GM23338 (cell line): ENCODE measurements at regions not wholly inside any gene's neighbourhood (a gene's known extent, or its start where the extent isn't known, plus 50 kb on each side); places are given as distances from the start of the nearest gene placed in this dataset.
"Not testable (repeated sequence)": the region's sequence is repeated elsewhere in the genome, so short reads cannot be mapped to it uniquely, and the experiment has no call there.

Experiments
- ATAC-seq: fragments of 200-7000 bp; cut with Tn5 transposase; 3 replicates; pipeline ENCODE4 v1.9.1; 2020
- DNase-seq: peaks from one replicate; pipeline ENCODE4 v3.0.0-alpha.2; 2015; ENCODE audit warnings: low spot score
- H2AFZ ChIP-seq: fragments of 200-600 bp; sonication (generic); 2 replicates; pipeline ENCODE4 v1.8.0; 2016; ENCODE audit warnings: antibody characterized with exemption, mild to moderate bottlenecking, moderate library complexity
- H3F3A ChIP-seq: fragments of 200-600 bp; sonication (generic); replicated peaks from 2 replicates; pipeline ENCODE4 v1.8.0; 2017; ENCODE audit warnings: antibody characterized with exemption, mixed run types, low read depth
- H3K27ac ChIP-seq: fragments of 200-600 bp; sonication (generic); 2 replicates; pipeline ENCODE4 v1.6.1; 2016; ENCODE audit warnings: low read depth
- H3K27me3 ChIP-seq: fragments of 200-600 bp; sonication (generic); 2 replicates; pipeline ENCODE4 v1.8.0; 2016; ENCODE audit warnings: mild to moderate bottlenecking, mixed run types, moderate library complexity; ENCODE audit not compliant: insufficient read depth
- H3K36me3 ChIP-seq: fragments of 200-600 bp; sonication (generic); 2 replicates; pipeline ENCODE4 v1.8.0; 2016; ENCODE audit warnings: mild to moderate bottlenecking; ENCODE audit not compliant: insufficient read depth
- H3K4me1 ChIP-seq: fragments of 200-600 bp; sonication (generic); 2 replicates; pipeline ENCODE4 v1.8.0; 2016; ENCODE audit warnings: mild to moderate bottlenecking, moderate library complexity; ENCODE audit not compliant: insufficient read depth
- H3K4me2 ChIP-seq: fragments of 200-600 bp; sonication (generic); 2 replicates; pipeline ENCODE4 v1.7.1; 2017; ENCODE audit warnings: mixed run types
- H3K4me3 ChIP-seq: fragments of 200-600 bp; sonication (generic); 2 replicates; pipeline ENCODE4 v1.6.1; 2016; ENCODE audit warnings: mixed run types
- H3K79me2 ChIP-seq: fragments of 200-600 bp; sonication (generic); replicated peaks from 2 replicates; pipeline ENCODE4 v1.8.0; 2017; ENCODE audit warnings: mild to moderate bottlenecking; ENCODE audit not compliant: insufficient read depth
- H3K9me2 ChIP-seq: fragments of 200-600 bp; sonication (generic); 2 replicates; pipeline ENCODE4 v1.8.0; 2017; ENCODE audit not compliant: insufficient read depth
- H4K20me1 ChIP-seq: fragments of 200-600 bp; sonication (generic); replicated peaks from 2 replicates; pipeline ENCODE4 v1.8.0; 2017; ENCODE audit warnings: mild to moderate bottlenecking; ENCODE audit not compliant: insufficient read depth
- H3K27ac Mint-ChIP-seq: 2 replicates; pipeline ENCODE4 v1.8.0; 2020; ENCODE audit warnings: inconsistent platforms, mild to moderate bottlenecking, moderate library complexity, mixed read lengths
- H3K27me3 Mint-ChIP-seq: 3 replicates; pipeline ENCODE4 v1.8.0; 2022; ENCODE audit warnings: low read depth, mild to moderate bottlenecking, moderate library complexity, mixed read lengths, inconsistent platforms; ENCODE audit not compliant: insufficient read depth, poor library complexity
- H3K36me3 Mint-ChIP-seq: 3 replicates; pipeline ENCODE4 v1.8.0; 2021; ENCODE audit warnings: low read depth, mild to moderate bottlenecking, inconsistent platforms, moderate library complexity, mixed read lengths
- H3K4me1 Mint-ChIP-seq: 3 replicates; pipeline ENCODE4 v1.8.0; 2020; ENCODE audit warnings: mild to moderate bottlenecking, inconsistent platforms, mixed read lengths
- H3K4me3 Mint-ChIP-seq: 3 replicates; pipeline ENCODE4 v1.8.0; 2021; ENCODE audit warnings: moderate library complexity, mild to moderate bottlenecking, inconsistent platforms, mixed read lengths
- H3K9me3 Mint-ChIP-seq: 3 replicates; pipeline ENCODE4 v1.8.0; 2020; ENCODE audit warnings: moderate library complexity, mild to moderate bottlenecking, inconsistent platforms, mixed read lengths
- EZH2phosphoT487 ChIP-seq: fragments of 200-600 bp; sonication (generic); IDR thresholded peaks from one replicate; pipeline ENCODE4 v1.8.1; 2018; ENCODE audit warnings: antibody characterized with exemption; ENCODE audit not compliant: unreplicated experiment
- ZNF114 ChIP-seq: fragments of 250-450 bp; sonication (Bioruptor Pico); IDR thresholded peaks from 2 replicates; pipeline ENCODE4 v1.5.0; 2020; ENCODE audit warnings: mild to moderate bottlenecking, moderate library complexity
- TF ChIP-seq, protein P1 (sequence below), 2 experiments: fragments of 200-600 bp in 1 of 2; sonication (generic) in 1 of 2; conservative IDR thresholded peaks; 2 replicates each; pipeline versions ENCODE4 v1.5.1 to v1.6.1; 2016 to 2017; ENCODE audit warnings: antibody characterized with exemption in 2 of 2, low read depth in 2 of 2, mild to moderate bottlenecking in 2 of 2, moderate library complexity in 1 of 2

DNA sequence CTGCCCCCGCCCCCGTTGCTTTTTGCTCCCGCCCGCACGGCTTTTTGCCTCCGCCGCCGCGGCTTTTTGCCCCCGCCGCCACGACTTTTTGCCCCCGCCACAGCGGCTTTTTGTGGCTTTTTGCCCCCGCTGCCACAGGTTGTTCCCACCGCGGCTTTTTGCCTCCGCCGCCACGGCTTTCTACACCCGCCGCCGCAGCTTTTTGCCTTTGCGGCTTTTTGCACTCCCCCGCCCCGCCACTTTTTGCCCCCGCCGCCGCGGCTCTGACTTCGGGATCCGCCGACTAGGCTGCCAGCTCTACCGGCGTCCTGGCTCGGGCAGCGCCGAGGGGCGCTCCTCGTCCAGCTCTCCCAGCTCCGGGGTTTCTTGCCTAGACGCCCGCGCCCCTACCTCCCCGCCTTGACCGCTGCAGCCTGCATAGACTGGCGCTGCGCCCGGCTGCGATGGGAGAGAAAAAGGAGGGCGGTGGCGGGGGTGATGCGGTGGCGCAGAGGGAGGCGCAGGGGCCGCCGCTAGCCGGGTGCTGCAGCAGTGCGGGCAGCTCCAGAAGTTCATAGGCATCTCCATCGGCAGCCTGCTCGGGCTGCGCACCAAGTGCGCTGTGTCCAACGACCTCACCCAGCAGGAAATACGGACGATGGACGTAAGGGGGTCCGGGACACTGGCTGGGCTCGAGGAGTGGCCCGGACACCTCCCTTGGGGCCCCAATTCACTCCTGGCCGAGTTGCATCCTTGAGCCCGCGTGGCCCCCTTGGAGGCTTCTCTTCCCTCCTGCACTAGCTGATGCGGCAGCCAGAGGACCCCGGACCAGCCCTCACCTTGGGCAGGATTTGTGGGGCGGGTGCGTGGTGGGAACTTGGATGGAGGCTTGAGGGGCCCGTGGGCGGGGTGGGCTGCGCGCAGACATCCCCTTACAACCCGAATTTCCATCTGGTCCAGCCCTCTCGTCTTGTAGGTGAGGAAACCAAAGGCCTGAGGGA lies 555.7 kb downstream of the TP53TG3F start:
- H3K4me3 Mint-ChIP-seq, H3K36me3 ChIP-seq, DNase-seq, H3F3A ChIP-seq, H3K27ac ChIP-seq, H3K79me2 ChIP-seq, H3K27me3 Mint-ChIP-seq, H3K4me3 ChIP-seq, H4K20me1 ChIP-seq, H3K4me1 ChIP-seq, ATAC-seq, H3K4me1 Mint-ChIP-seq, H3K9me2 ChIP-seq, H3K27me3 ChIP-seq, H2AFZ ChIP-seq, H3K4me2 ChIP-seq, H3K27ac Mint-ChIP-seq: not testable (repeated sequence)
- Mint-ChIP-seq H3K36me3 (peaks cover 13% of the 10 kb centered on the region), H3K9me3 (peaks cover 55% of the 10 kb centered on the region)

DNA sequence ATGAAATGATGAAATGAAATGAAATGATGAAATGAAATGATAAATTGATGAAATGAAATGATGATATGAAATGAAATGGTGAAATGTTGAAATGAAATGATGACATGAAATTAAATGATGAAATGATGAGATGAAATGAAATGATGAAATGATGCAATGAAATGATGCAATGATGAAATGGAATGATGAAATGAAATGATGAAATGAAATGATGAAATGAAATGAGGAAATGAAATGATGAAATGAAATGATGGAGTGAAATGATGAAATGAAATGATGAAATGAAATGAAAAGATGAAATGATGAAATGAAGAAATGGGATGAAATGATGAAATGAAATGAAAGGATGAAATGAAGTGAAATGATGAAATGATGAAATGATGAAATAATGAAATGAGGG lies 558.9 kb downstream of the TP53TG3F start:
- not testable (repeated sequence) for H3K27ac ChIP-seq, H3K79me2 ChIP-seq, ATAC-seq, H3K4me1 Mint-ChIP-seq, H3K4me2 ChIP-seq, H3K4me3 Mint-ChIP-seq, H3F3A ChIP-seq, H2AFZ ChIP-seq, H3K36me3 ChIP-seq, H3K4me3 ChIP-seq, H3K4me1 ChIP-seq, DNase-seq, H3K9me2 ChIP-seq, H3K27me3 ChIP-seq, H3K27me3 Mint-ChIP-seq, H3K27ac Mint-ChIP-seq, H4K20me1 ChIP-seq
- Mint-ChIP-seq H3K36me3 (peaks cover 26% of the 10 kb centered on the region), H3K9me3 (peaks cover 82% of the 10 kb centered on the region)

DNA sequence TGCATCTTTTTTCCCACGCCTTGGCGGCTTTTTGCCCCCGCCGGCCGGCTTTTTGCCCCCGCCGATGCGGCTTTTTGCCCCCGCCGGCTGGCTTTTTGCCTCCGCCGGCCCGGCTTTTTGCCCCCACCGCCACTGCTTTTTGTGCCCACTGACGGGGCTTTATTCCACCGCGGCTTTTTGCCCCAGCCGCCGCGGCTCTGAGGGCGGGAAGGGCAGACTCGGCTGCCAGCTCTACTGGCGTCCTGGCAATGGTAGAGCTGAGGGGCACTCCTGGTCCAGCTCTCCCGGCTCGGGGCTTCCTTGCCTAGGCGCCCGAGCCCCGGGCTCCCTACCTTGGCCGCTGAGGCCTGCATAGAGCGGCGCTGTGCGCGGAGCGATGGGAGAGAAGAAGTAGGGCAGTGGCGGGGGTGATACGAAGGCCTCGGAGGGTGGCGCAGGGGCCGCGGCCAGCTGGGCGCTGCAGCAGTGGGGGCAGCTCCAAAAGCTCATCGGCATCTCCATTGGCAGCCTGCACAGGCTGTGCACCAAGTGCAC lies 591.4 kb downstream of the TP53TG3F start:
- Histone ChIP-seq H3K4me1 (no peaks in the 10 kb centered on the region), H3K27me3 (no peaks in the 10 kb centered on the region), H3K9me2 (no peaks in the 10 kb centered on the region), H3F3A (no peaks in the 10 kb centered on the region), H4K20me1 (no peaks in the 10 kb centered on the region), H3K4me2 (no peak overlapping the region), H2AFZ (no peak overlapping the region), H3K27ac (no peak overlapping the region), H3K36me3 (no peaks in the 10 kb centered on the region; the same call in 1 of the 2 replicates), H3K4me3 (no peak overlapping the region), H3K79me2 (no peaks in the 10 kb centered on the region)
- DNase-seq (no peak), ATAC-seq (no peak)
- peaks cover 90% of the 10 kb centered on the region for H3K9me3 Mint-ChIP-seq
- TF ChIP-seq, protein P1, sequence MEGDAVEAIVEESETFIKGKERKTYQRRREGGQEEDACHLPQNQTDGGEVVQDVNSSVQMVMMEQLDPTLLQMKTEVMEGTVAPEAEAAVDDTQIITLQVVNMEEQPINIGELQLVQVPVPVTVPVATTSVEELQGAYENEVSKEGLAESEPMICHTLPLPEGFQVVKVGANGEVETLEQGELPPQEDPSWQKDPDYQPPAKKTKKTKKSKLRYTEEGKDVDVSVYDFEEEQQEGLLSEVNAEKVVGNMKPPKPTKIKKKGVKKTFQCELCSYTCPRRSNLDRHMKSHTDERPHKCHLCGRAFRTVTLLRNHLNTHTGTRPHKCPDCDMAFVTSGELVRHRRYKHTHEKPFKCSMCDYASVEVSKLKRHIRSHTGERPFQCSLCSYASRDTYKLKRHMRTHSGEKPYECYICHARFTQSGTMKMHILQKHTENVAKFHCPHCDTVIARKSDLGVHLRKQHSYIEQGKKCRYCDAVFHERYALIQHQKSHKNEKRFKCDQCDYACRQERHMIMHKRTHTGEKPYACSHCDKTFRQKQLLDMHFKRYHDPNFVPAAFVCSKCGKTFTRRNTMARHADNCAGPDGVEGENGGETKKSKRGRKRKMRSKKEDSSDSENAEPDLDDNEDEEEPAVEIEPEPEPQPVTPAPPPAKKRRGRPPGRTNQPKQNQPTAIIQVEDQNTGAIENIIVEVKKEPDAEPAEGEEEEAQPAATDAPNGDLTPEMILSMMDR (conservative IDR thresholded peaks at IDR 0.05; ENCODE audit: low read depth in 2 of 2) = no peak
- TF ChIP-seq EZH2phosphoT487 (no peak), ZNF114 (CRISPR knock-in tag) (no peak)
- no peak overlapping the region for H3K4me3 Mint-ChIP-seq
- H3K36me3 Mint-ChIP-seq = peaks cover 41% of the 10 kb centered on the region
- no peaks in the 10 kb centered on the region for H3K4me1 Mint-ChIP-seq
- H3K27ac Mint-ChIP-seq = no peak overlapping the region
- H3K27me3 Mint-ChIP-seq = peaks cover 16% of the 10 kb centered on the region
